HepG2 (cell line): ENCODE measurements at regions not wholly inside any gene's neighbourhood (a gene's known extent, or its start where the extent isn't known, plus 50 kb on each side); places are given as distances from the start of the nearest gene placed in this dataset.

Experiments used
- FOSL2 ChIP-seq: sonication (generic); formaldehyde crosslinking; IDR thresholded peaks from 2 replicates; pipeline ENCODE4 v1.4.0; 2020; ENCODE audit warnings: missing genetic modification reagents
- NCOA1 ChIP-seq: sonication (generic); formaldehyde crosslinking; IDR thresholded peaks from 2 replicates; pipeline ENCODE4 v1.9.0; 2021; ENCODE audit warnings: missing genetic modification reagents
- POLR2AphosphoS5 ChIP-seq: IDR thresholded peaks from 2 replicates; pipeline ENCODE4 v1.6.1; 2012; ENCODE audit warnings: low read depth, low read length
- RFX5 ChIP-seq: IDR thresholded peaks from 2 replicates; pipeline ENCODE4 v1.6.1; 2011; ENCODE audit warnings: low read depth, low read length, improper control_type of control experiment
- RXRA ChIP-seq: sonication (generic); formaldehyde crosslinking; IDR thresholded peaks from 2 replicates; pipeline ENCODE4 v1.5.1; 2020; ENCODE audit warnings: missing genetic modification reagents
- U2AF1 ChIP-seq: fragments of 200-400 bp; formaldehyde crosslinking; optimal IDR thresholded peaks from 2 replicates; pipeline ENCODE3; 2017; ENCODE audit warnings: mild to moderate bottlenecking, low read depth, low read length
- YY1 ChIP-seq: IDR thresholded peaks from 2 replicates; pipeline ENCODE4 v1.6.1; 2011; ENCODE audit warnings: low read length, low read depth, moderate library complexity, mild to moderate bottlenecking; ENCODE audit not compliant: insufficient read depth, insufficient replicate concordance
- ZNF296 ChIP-seq: sonication (generic); formaldehyde crosslinking; conservative IDR thresholded peaks from 2 replicates; pipeline ENCODE4 v1.5.0; 2020; ENCODE audit warnings: mild to moderate bottlenecking, missing genetic modification reagents
- ZNF546 ChIP-seq: sonication (generic); formaldehyde crosslinking; conservative IDR thresholded peaks from 2 replicates; pipeline ENCODE4 v1.8.1; 2023; ENCODE audit warnings: mild to moderate bottlenecking, missing genetic modification reagents
- TF ChIP-seq, protein P1 (sequence below): sonication (generic); formaldehyde crosslinking; IDR thresholded peaks from 2 replicates; pipeline ENCODE4 v1.8.1; 2022; ENCODE audit warnings: low read depth, mild to moderate bottlenecking, missing genetic modification reagents
- TF ChIP-seq, protein P2 (sequence below): sonication (generic); formaldehyde crosslinking; IDR thresholded peaks from 2 replicates; pipeline ENCODE4 v1.5.0; 2020; ENCODE audit warnings: mild to moderate bottlenecking, missing genetic modification reagents, moderate library complexity
- TF ChIP-seq, protein P3 (sequence below): sonication (generic); formaldehyde crosslinking; IDR thresholded peaks from 2 replicates; pipeline ENCODE4 v1.8.0; 2022; ENCODE audit warnings: mild to moderate bottlenecking, missing genetic modification reagents, moderate library complexity

DNA sequence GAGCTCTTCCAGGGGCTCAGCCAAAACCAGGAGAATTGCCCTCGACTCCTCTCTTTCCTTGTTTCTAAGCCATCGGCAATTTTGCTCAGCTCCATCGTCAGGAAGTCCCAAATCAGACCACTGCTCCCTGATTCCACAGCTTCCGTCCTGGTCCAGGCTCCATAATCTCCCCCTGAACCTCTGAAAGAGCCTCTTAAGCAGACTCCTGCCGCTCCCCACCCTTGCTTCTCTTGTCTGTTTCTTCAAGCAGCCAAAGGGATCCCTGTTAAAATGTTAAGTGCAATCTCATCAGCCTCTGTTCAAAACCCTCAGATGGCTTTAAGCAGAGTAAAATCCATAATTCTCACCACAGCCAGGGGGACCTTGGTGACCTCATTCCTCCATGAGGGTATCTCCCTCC is 244.7 kb upstream of the SPTLC3 start:
- no peak for TF ChIP-seq NCOA1 (CRISPR knock-in tag)
- TF ChIP-seq FOSL2 (CRISPR knock-in tag) = no peak
- no peak for TF ChIP-seq RFX5
- no peak for TF ChIP-seq ZNF546 (CRISPR knock-in tag)
- TF ChIP-seq POLR2AphosphoS5 = no peak
- TF ChIP-seq, protein P1, sequence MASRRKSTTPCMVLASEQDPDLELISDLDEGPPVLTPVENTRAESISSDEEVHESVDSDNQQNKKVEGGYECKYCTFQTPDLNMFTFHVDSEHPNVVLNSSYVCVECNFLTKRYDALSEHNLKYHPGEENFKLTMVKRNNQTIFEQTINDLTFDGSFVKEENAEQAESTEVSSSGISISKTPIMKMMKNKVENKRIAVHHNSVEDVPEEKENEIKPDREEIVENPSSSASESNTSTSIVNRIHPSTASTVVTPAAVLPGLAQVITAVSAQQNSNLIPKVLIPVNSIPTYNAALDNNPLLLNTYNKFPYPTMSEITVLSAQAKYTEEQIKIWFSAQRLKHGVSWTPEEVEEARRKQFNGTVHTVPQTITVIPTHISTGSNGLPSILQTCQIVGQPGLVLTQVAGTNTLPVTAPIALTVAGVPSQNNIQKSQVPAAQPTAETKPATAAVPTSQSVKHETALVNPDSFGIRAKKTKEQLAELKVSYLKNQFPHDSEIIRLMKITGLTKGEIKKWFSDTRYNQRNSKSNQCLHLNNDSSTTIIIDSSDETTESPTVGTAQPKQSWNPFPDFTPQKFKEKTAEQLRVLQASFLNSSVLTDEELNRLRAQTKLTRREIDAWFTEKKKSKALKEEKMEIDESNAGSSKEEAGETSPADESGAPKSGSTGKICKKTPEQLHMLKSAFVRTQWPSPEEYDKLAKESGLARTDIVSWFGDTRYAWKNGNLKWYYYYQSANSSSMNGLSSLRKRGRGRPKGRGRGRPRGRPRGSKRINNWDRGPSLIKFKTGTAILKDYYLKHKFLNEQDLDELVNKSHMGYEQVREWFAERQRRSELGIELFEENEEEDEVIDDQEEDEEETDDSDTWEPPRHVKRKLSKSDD (CRISPR knock-in tag) = no peak
- no peak for TF ChIP-seq RXRA
- TF ChIP-seq YY1 = no peak
- TF ChIP-seq ZNF296 = no peak
- TF ChIP-seq, protein P2, sequence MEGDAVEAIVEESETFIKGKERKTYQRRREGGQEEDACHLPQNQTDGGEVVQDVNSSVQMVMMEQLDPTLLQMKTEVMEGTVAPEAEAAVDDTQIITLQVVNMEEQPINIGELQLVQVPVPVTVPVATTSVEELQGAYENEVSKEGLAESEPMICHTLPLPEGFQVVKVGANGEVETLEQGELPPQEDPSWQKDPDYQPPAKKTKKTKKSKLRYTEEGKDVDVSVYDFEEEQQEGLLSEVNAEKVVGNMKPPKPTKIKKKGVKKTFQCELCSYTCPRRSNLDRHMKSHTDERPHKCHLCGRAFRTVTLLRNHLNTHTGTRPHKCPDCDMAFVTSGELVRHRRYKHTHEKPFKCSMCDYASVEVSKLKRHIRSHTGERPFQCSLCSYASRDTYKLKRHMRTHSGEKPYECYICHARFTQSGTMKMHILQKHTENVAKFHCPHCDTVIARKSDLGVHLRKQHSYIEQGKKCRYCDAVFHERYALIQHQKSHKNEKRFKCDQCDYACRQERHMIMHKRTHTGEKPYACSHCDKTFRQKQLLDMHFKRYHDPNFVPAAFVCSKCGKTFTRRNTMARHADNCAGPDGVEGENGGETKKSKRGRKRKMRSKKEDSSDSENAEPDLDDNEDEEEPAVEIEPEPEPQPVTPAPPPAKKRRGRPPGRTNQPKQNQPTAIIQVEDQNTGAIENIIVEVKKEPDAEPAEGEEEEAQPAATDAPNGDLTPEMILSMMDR (CRISPR knock-in tag) = no peak
- TF ChIP-seq, protein P3, sequence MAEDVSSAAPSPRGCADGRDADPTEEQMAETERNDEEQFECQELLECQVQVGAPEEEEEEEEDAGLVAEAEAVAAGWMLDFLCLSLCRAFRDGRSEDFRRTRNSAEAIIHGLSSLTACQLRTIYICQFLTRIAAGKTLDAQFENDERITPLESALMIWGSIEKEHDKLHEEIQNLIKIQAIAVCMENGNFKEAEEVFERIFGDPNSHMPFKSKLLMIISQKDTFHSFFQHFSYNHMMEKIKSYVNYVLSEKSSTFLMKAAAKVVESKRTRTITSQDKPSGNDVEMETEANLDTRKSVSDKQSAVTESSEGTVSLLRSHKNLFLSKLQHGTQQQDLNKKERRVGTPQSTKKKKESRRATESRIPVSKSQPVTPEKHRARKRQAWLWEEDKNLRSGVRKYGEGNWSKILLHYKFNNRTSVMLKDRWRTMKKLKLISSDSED (CRISPR knock-in tag) = no peak
- TF ChIP-seq U2AF1 = no peak
